Activated effector memory CD4-positive, alpha-beta T cell treated with anti-CD3 and anti-CD28 coated beads, Interleukin-2, amount 50 U/mL, for 16 hours (primary cell): ENCODE measurements at regions not wholly inside any gene's neighbourhood (a gene's known extent, or its start where the extent isn't known, plus 50 kb on each side); places are given as distances from the start of the nearest gene placed in this dataset.
A peak's percentile ranks its signal among the peaks of the same experiment; 100 is the strongest.
"Not testable (repeated sequence)": the region's sequence is repeated elsewhere in the genome, so short reads cannot be mapped to it uniquely, and the experiment has no call there.

Experiments
- DNase-seq: peaks from one replicate; pipeline ENCODE4 v3.0.0-alpha.2; 2020

DNA sequence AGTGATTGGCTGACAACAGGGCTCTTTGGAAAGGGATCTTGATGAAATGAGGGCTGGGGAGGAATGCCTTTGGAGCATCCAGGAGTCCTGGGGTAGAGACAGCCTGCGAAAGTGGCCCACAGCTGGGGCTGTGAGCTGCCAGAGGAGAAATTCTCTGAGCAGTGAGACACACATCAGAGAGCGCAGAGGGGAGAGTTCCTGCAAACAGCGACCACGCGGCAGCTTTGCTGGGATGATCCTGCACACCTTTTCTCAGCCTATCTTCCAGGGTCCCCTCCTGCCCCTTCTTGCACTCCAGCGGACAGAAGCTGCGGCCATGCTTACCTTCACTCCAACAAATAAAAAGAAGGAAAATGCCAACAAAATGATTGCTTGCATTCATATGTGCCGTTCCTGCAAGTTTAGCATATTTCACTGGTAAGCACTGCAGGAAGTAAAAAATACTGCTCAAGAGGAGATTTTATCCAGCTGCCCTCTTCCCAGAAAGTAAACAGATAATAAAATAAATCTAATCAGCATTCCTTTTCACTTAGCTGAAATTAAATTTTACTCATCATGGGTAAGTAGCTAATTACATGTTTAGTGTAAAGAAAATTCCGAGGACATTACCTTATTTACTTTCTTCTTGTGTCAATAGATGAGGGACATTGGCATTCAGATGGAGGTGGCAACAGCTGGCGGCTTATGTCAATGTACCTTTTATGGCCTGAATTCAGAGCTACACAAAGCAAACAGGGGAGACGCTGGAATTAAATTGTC lies 339.9 kb upstream of the ARID1B start:
- DNase-seq = no peak

DNA sequence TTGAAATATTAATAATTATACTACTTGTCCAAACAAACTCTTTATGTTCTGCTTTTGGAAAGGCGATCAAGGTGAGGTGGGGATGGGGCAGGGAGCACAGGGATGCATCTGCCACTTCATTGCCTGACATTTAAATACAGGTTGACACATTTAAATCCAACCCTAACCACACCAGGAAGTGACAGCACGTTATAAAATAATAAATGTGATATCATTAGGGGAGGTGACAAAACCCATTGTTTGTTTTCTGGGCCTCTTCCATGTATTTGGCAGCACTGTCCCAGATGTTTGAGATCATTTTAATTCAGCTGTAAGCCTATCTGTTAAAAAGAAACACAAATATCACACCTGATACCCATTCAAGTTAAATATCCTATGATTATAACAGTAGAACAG lies 342.4 kb upstream of the ARID1B start:
- DNase-seq = no peak

GRCh38 chr6:156434049-156434794 lies 343.0 kb upstream of the ARID1B start:
- DNase-seq = no peak

- no peak for DNase-seq
Measured at GRCh38 chr6:156432543-156432942, 344.6 kb upstream of the ARID1B start.

DNA sequence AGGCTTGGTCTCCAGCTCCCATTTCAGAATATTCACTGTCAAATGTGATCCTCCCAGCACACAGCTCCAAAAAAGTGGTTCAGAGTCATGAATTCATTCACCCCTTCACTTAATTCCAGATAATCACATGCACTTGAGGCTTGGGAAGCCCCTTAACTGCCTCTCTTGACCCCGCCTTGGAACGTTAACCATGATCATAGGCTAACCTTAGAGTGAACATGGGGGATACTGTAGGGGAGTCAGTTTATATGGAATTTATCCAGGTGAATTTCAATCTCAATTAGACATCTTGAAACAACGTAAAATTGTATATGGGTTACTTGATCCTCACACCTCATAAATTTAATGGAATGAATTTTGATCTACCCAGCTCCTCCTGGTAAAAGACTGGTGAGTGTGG lies 346.8 kb upstream of the ARID1B start:
- DNase-seq = no peak

GRCh38 chr6:156427345-156427744 lies 349.8 kb upstream of the ARID1B start:
- DNase-seq = no peak

DNA sequence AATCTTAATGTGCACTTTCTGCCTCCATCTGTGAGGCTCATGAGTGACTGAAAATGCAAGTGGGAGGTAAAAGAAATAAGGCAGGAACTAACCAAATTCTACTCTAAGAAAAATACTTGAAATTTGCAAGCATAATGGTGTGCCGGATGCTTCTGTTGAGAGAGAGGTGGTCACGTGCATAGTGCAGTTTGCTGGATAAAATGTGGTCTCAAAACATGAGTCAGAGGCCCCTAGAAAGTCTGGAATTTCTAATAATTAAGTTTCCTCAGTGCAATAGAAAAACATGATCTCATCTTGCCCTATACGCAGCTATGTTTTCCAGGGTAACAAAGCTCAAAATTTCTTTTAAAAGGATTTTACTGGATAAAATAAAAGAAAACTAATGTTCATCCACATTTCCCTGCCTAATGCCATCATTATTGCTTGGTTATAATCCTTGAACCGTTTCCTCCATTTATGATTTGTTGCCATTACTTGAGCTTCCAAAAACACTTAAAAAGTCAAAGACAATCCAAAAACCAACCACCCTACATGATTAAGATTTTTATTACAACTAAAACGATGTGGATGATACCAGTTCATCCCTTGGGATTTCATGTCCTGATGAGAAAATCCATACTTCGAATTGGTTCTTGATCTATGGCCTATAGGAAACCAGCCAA lies 351.7 kb upstream of the ARID1B start:
- DNase-seq = no peak

DNA sequence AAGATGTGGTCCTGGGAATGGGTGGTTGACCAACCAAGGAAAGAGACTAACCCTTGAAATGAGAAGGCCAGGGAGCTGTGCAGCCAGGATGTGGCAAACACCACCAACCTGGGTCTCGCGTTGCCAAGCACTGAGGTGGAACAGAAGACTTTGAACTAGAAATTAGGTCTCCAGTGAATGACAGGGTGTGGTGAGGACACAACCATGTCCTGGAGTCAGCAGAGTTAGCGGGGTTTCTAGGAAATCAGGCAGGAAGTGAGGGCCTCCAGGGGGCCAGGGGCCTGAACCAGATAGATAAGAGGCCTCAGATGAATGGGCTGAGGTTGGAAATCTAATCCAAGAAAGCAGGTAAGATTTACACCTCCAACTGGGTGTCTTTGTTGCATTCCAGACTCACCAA lies 353.3 kb upstream of the ARID1B start:
- DNase-seq = peak; percentile 63

GRCh38 chr6:156423075-156423474 lies 354.1 kb upstream of the ARID1B start:
- no peak for DNase-seq

DNA sequence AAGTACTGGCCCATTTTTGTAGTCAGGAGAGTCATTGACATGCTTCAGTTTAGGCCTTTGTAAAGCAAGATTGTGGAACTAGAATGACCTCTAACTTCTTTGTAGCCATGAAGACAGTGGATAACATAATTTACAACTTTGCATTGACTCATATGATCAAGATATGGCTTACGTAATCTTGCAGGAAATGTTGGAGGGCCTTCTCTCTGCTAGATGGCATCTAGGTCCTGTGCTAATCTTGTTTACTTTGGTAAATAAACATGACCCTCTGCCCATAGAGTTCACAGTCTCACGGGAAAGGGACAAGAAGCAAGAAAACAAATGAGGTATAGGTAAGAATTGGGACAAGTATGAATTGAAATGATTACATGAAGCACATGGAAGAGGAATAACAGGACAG lies 355.2 kb upstream of the ARID1B start:
- no peak for DNase-seq

DNA sequence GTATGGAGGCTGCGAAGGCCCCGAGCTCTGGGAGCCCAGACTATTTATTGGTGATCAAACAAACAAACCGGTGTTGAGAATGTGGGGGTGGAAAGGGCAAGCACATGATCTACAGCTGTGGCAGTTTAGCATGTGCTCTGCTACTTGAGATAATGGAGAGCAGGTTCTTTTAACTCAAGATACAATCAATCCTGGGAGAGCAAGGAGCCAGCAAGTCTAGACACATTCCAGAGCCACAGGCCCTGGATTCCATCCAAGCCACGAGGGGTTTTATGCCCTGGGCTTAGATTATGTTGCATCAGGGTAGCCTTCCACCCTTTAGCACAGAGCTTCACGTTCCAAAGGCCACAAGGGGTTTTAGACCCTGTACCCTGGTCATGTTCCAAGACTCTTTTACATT lies 355.9 kb upstream of the ARID1B start:
- DNase-seq = not testable (repeated sequence)

- no peak for DNase-seq
Measured at GRCh38 chr6:156420172-156420993, 356.8 kb upstream of the ARID1B start.

GRCh38 chr6:156419594-156419993 lies 357.6 kb upstream of the ARID1B start:
- no peak for DNase-seq

DNA sequence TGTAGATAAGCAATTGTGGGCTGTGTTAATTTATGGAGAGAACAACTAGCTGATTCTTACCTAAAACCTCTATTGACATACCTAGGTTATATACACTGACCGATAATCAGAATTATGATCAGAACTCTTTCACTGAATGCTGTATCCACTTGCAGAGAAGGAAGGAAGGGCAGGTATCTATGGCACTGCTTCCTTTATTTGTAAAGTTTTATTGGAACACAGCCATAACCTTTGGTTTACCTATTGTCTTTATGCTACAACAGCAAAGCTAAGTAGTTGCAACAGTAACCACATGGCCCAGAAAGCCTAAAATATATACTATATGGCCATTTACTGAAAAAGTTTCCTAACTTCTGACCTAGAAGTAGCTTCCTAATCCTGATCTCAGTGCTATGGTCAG lies 358.9 kb upstream of the ARID1B start:
- DNase-seq = no peak

- DNase-seq = no peak
Measured at GRCh38 chr6:156416391-156416790, 360.8 kb upstream of the ARID1B start.

- DNase-seq = no peak
Measured at GRCh38 chr6:156413154-156413553, 364.0 kb upstream of the ARID1B start.

DNA sequence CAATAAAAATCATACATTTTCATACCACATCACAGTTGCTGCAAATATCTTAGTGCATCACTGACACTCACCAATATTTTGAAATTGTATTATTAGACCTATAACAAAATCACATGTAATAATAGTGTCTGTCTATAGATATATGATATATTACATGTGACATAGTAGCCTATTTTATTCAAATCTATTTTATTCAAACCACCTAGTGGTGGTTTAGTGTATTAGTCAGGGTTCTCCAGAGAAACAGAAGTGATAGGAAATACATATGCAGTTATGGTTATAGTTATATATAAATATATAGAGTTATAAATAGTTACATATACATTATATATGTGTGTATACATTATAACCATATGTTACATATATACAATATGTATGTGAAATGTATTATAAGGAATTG lies 366.5 kb upstream of the ARID1B start:
- no peak for DNase-seq

GRCh38 chr6:156408655-156409054 lies 368.5 kb upstream of the ARID1B start:
- DNase-seq = no peak

DNA sequence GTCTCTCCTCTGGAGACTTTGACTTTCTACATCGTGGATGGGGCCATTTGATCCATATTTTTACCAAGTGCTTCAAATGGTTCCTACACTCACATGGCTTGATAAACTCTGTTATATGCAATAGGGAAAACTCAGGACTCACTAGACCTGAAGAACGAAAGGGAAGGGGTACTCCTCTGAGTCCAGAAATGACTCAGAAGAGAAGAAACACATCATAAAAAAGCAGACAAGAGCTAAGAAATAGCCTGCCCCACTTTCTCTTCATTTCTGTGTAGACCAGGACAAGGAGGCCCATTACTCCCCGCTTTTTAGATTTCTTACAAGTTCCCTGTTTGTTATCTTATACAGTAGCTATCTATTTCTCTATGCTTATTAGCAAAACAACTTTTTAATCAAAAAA lies 369.8 kb upstream of the ARID1B start:
- no peak for DNase-seq

GRCh38 chr6:156406688-156407087 lies 370.5 kb upstream of the ARID1B start:
- no peak for DNase-seq

GRCh38 chr6:156406099-156406498 lies 371.1 kb upstream of the ARID1B start:
- DNase-seq = no peak

DNA sequence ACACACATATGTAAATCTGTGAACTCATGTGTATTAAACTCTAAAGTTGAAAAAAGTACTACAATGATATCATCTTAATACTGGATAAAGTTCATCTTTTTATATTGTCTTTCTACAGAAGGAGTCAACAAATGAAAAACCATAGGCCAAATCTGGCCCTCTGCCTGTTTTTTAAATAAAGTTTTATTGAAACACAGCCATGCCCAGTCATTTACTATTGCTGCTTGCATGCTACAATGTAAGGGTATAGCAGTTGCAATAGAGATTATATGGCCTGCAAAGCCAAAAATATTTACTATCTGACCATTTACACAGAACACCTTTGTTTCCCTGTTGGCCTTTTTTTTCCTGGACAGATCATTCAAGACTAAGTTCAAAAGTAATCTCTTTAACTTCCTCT lies 374.6 kb upstream of the ARID1B start:
- no peak for DNase-seq

- DNase-seq = no peak
Measured at GRCh38 chr6:156402227-156402626, 375.0 kb upstream of the ARID1B start.
